Activated CD8-positive, alpha-beta T cell treated with anti-CD3 and anti-CD28 coated beads for 36 hours (primary cell): ENCODE measurements at regions not wholly inside any gene's neighbourhood (a gene's known extent, or its start where the extent isn't known, plus 50 kb on each side); places are given as distances from the start of the nearest gene placed in this dataset.

Experiments used
- ATAC-seq: fragments of 200-7000 bp; cut with Tn5 transposase; one replicate; pipeline ENCODE4 v1.10.0; 2021; ENCODE audit warnings: mild to moderate bottlenecking, moderate library complexity
- CTCF ChIA-PET: fragments of 350-600 bp; sonication (Branson Sonifier 250); formaldehyde crosslinking; loops from one replicate; lab custom pipeline; 2021; ENCODE audit warnings: antibody characterized with exemption; lab: Charles Lee
- POLR2A ChIA-PET: fragments of 350-600 bp; sonication (Branson Sonifier 250); formaldehyde crosslinking; loops from one replicate; lab custom pipeline; 2021; ENCODE audit warnings: antibody characterized with exemption; lab: Charles Lee
- DNase-seq: peaks from one replicate; pipeline ENCODE4 v3.0.0-alpha.2; 2020
- H3K27ac Mint-ChIP-seq: one replicate; pipeline ENCODE4 v1.8.0; 2021; ENCODE audit warnings: mild to moderate bottlenecking, mixed read lengths
- H3K27me3 Mint-ChIP-seq: one replicate; pipeline ENCODE4 v1.8.0; 2021; ENCODE audit warnings: mixed read lengths
- H3K36me3 Mint-ChIP-seq: one replicate; pipeline ENCODE4 v1.8.0; 2021; ENCODE audit warnings: low read depth, mixed read lengths
- H3K4me1 Mint-ChIP-seq: one replicate; pipeline ENCODE4 v1.8.0; 2021; ENCODE audit warnings: low read depth, mixed read lengths
- H3K4me3 Mint-ChIP-seq: one replicate; pipeline ENCODE4 v1.8.0; 2021; ENCODE audit warnings: mild to moderate bottlenecking, moderate library complexity, mixed read lengths
- H3K9me3 Mint-ChIP-seq: one replicate; pipeline ENCODE4 v1.8.0; 2021; ENCODE audit warnings: mixed read lengths
- intact Hi-C: fragments of 100-400 bp; cut with micrococcal nuclease; formaldehyde crosslinking; loops from one replicate; pipeline ENCODE4 v1.10.0; 2022
- TF ChIP-seq, protein P1 (sequence below): fragments of 200-600 bp; IDR thresholded peaks from one replicate; pipeline ENCODE4 v1.8.0; 2022; ENCODE audit warnings: antibody characterized with exemption, mild to moderate bottlenecking

GRCh38 chr2:234597576-234597861, 100.6 kb upstream of the ARL4C start:
- Mint-ChIP-seq H3K9me3 (no peaks in the 10 kb centered on the region), H3K4me3 (no peak overlapping the region), H3K4me1 (no peaks in the 10 kb centered on the region), H3K36me3 (no peaks in the 10 kb centered on the region), H3K27me3 (peaks cover 6% of the 10 kb centered on the region), H3K27ac (no peak overlapping the region)
- ChIA-PET POLR2A (no interaction called here), CTCF (no interaction called here)
- intact Hi-C loops = no loop called here
- ATAC-seq (no peak), DNase-seq (no peak)
- TF ChIP-seq, protein P1, sequence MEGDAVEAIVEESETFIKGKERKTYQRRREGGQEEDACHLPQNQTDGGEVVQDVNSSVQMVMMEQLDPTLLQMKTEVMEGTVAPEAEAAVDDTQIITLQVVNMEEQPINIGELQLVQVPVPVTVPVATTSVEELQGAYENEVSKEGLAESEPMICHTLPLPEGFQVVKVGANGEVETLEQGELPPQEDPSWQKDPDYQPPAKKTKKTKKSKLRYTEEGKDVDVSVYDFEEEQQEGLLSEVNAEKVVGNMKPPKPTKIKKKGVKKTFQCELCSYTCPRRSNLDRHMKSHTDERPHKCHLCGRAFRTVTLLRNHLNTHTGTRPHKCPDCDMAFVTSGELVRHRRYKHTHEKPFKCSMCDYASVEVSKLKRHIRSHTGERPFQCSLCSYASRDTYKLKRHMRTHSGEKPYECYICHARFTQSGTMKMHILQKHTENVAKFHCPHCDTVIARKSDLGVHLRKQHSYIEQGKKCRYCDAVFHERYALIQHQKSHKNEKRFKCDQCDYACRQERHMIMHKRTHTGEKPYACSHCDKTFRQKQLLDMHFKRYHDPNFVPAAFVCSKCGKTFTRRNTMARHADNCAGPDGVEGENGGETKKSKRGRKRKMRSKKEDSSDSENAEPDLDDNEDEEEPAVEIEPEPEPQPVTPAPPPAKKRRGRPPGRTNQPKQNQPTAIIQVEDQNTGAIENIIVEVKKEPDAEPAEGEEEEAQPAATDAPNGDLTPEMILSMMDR = no peak

DNA sequence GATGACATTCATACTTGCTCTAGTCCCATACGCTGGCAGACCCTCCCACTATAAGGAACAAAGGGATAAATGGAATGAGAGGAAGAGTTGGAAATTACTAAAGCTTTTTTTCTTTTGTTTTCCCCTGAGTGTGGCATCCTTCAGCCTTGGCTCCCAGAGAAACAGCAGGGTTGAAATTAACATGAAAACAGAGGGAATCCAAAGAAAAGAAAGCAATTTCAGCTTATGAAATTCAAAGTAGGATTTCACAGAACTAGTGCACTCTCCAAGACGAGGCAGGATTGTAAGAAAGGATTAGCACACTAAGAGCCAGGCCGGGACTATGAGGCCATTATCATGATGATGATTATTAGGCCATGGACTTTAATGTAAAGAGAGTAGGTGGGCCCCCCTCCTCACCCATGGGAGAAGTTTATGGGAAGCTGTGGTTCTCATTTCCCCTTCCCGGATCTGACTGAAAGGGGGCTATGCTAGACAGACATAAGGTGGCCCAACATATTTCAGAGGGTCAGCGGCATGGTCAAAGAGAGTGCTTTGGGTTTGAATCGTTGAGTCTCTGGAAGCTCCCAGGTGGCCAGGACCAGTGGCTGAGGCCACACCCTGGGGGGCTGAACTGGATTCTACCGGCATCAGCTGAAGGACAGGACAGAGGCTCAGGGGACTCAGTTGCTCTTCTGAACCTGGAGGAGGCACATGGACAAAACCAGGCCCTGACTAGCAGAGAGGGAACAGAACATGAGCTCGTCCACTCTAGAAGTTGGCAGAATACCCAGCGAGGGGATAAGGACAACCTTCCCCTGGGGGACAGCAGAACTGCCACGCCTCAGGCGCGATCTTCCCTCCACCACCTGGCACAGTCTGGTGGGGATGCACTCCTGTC, 100.1 kb upstream of the ARL4C start:
- H3K27ac Mint-ChIP-seq = no peak overlapping the region
- DNase-seq = no peak
- ChIA-PET CTCF (no interaction called here), POLR2A (no interaction called here)
- no peaks in the 10 kb centered on the region for H3K4me1 Mint-ChIP-seq
- intact Hi-C loops = no loop called here
- H3K4me3 Mint-ChIP-seq = no peak overlapping the region
- no peaks in the 10 kb centered on the region for H3K9me3 Mint-ChIP-seq
- ATAC-seq = no peak
- TF ChIP-seq, protein P1 = no peak
- H3K36me3 Mint-ChIP-seq = no peaks in the 10 kb centered on the region
- H3K27me3 Mint-ChIP-seq = peaks cover 6% of the 10 kb centered on the region

- ATAC-seq (no peak), DNase-seq (no peak)
- H3K9me3 Mint-ChIP-seq = no peaks in the 10 kb centered on the region
- H3K27me3 Mint-ChIP-seq = peaks cover 6% of the 10 kb centered on the region
- H3K4me3 Mint-ChIP-seq = no peak overlapping the region
- H3K36me3 Mint-ChIP-seq = no peaks in the 10 kb centered on the region
- CTCF ChIA-PET = interaction anchor here (1.1 kb wide), 1 partner anchor 10 kb away, joined by 4 read pairs; no protein-coding TSS in a partner anchor
- POLR2A ChIA-PET = no interaction called here
- TF ChIP-seq, protein P1 = no peak
- intact Hi-C loops = no loop called here
- no peak overlapping the region for H3K27ac Mint-ChIP-seq
- no peaks in the 10 kb centered on the region for H3K4me1 Mint-ChIP-seq
These were observed 98.9 kb upstream of the ARL4C start for GRCh38 chr2:234595829-234596228.

DNA sequence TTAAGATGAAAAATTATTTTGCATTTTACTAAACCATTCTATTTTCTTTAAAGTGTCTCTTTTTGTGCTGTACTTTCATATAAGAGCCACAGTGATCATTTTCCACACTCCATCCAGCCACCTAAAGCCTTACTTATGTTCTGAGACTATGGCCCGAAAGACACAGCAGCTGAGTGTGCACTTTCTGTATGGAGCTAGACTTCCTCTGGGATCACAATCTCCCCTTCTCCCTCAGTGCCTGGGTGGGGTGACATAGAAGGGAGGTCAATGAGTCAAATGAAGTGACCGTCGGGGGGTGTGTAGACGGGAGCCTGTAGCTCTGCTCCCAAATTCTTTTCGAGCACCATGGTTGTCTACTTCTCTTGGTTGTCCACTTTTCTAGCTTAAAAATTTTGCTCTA, 97.8 kb upstream of the ARL4C start:
- H3K36me3 Mint-ChIP-seq = no peaks in the 10 kb centered on the region
- ChIA-PET POLR2A (no interaction called here), CTCF (interaction anchor here (1.1 kb wide), 1 partner anchor 9 kb away, joined by 4 read pairs; no protein-coding TSS in a partner anchor)
- no peaks in the 10 kb centered on the region for H3K4me1 Mint-ChIP-seq
- peaks cover 10% of the 10 kb centered on the region for H3K27me3 Mint-ChIP-seq
- intact Hi-C loops = no loop called here
- ATAC-seq = no peak
- H3K27ac Mint-ChIP-seq = no peak overlapping the region
- TF ChIP-seq, protein P1 = no peak
- DNase-seq = no peak
- no peaks in the 10 kb centered on the region for H3K9me3 Mint-ChIP-seq
- no peak overlapping the region for H3K4me3 Mint-ChIP-seq

GRCh38 chr2:234593636-234594035, 96.8 kb upstream of the ARL4C start:
- intact Hi-C loops = no loop called here
- no peaks in the 10 kb centered on the region for H3K4me1 Mint-ChIP-seq
- H3K36me3 Mint-ChIP-seq = no peaks in the 10 kb centered on the region
- TF ChIP-seq, protein P1 = no peak
- no peak for ATAC-seq
- no peak overlapping the region for H3K27ac Mint-ChIP-seq
- DNase-seq = no peak
- H3K9me3 Mint-ChIP-seq = no peaks in the 10 kb centered on the region
- H3K4me3 Mint-ChIP-seq = no peak overlapping the region
- H3K27me3 Mint-ChIP-seq = peaks cover 10% of the 10 kb centered on the region
- CTCF ChIA-PET = no interaction called here
- POLR2A ChIA-PET = no interaction called here
